ENCODE measurements at regions not wholly inside any gene's neighbourhood (a gene's known extent, or its start where the extent isn't known, plus 50 kb on each side); places are given as distances from the start of the nearest gene placed in this dataset.

- TF ChIP-seq, protein P1, sequence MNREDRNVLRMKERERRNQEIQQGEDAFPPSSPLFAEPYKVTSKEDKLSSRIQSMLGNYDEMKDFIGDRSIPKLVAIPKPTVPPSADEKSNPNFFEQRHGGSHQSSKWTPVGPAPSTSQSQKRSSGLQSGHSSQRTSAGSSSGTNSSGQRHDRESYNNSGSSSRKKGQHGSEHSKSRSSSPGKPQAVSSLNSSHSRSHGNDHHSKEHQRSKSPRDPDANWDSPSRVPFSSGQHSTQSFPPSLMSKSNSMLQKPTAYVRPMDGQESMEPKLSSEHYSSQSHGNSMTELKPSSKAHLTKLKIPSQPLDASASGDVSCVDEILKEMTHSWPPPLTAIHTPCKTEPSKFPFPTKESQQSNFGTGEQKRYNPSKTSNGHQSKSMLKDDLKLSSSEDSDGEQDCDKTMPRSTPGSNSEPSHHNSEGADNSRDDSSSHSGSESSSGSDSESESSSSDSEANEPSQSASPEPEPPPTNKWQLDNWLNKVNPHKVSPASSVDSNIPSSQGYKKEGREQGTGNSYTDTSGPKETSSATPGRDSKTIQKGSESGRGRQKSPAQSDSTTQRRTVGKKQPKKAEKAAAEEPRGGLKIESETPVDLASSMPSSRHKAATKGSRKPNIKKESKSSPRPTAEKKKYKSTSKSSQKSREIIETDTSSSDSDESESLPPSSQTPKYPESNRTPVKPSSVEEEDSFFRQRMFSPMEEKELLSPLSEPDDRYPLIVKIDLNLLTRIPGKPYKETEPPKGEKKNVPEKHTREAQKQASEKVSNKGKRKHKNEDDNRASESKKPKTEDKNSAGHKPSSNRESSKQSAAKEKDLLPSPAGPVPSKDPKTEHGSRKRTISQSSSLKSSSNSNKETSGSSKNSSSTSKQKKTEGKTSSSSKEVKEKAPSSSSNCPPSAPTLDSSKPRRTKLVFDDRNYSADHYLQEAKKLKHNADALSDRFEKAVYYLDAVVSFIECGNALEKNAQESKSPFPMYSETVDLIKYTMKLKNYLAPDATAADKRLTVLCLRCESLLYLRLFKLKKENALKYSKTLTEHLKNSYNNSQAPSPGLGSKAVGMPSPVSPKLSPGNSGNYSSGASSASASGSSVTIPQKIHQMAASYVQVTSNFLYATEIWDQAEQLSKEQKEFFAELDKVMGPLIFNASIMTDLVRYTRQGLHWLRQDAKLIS (CRISPR knock-in tag; IDR thresholded peaks at IDR 0.05; ENCODE audit: borderline replicate concordance): no peak
- TF ChIP-seq ZMAT4 (CRISPR knock-in tag; IDR thresholded peaks at IDR 0.05) (no peak), MYBL2 (CRISPR knock-in tag; IDR thresholded peaks at IDR 0.05) (no peak), CREM (CRISPR knock-in tag; IDR thresholded peaks at IDR 0.05) (no peak), ATF1 (CRISPR knock-in tag; IDR thresholded peaks at IDR 0.05) (no peak), NFYB (CRISPR knock-in tag; conservative IDR thresholded peaks at IDR 0.05; ENCODE audit: low read depth) (no peak)
Observed at GRCh38 chr15:99495430-99496301, 70.1 kb upstream of the MEF2A start (continued).

- Mint-ChIP-seq H3K27ac (no peak overlapping the region), H3K36me3 (0 out of 2 replicates have a peak, but pooled peaks cover 6% of the 10 kb centered on the region), H3K4me3 (no peak overlapping the region), H3K27me3 (ENCODE audit: low read depth) (no peaks in the 10 kb centered on the region; the same call in 1 of the 2 replicates), H3K4me1 (no peaks in the 10 kb centered on the region), H3K9me3 (peaks cover 32% of the 10 kb centered on the region)
- ATAC-seq (no peak), DNase-seq (ENCODE audit: low spot score) (no peak)
- ChIA-PET CTCF (no interaction called here), POLR2A (no interaction called here)
- TF ChIP-seq PRRX2 (CRISPR knock-in tag; IDR thresholded peaks at IDR 0.05) (no peak), NR3C1 (CRISPR knock-in tag; conservative IDR thresholded peaks at IDR 0.05; ENCODE audit: low read depth) (no peak), ZNF423 (CRISPR knock-in tag; IDR thresholded peaks at IDR 0.05) (no peak), MYBL2 (CRISPR knock-in tag; IDR thresholded peaks at IDR 0.05) (no peak), FOXP1 (CRISPR knock-in tag; IDR thresholded peaks at IDR 0.05; ENCODE audit: borderline replicate concordance) (no peak)
- TF ChIP-seq, protein P2, sequence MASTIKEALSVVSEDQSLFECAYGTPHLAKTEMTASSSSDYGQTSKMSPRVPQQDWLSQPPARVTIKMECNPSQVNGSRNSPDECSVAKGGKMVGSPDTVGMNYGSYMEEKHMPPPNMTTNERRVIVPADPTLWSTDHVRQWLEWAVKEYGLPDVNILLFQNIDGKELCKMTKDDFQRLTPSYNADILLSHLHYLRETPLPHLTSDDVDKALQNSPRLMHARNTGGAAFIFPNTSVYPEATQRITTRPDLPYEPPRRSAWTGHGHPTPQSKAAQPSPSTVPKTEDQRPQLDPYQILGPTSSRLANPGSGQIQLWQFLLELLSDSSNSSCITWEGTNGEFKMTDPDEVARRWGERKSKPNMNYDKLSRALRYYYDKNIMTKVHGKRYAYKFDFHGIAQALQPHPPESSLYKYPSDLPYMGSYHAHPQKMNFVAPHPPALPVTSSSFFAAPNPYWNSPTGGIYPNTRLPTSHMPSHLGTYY (CRISPR knock-in tag; IDR thresholded peaks at IDR 0.05): no peak
- TF ChIP-seq, protein P3, sequence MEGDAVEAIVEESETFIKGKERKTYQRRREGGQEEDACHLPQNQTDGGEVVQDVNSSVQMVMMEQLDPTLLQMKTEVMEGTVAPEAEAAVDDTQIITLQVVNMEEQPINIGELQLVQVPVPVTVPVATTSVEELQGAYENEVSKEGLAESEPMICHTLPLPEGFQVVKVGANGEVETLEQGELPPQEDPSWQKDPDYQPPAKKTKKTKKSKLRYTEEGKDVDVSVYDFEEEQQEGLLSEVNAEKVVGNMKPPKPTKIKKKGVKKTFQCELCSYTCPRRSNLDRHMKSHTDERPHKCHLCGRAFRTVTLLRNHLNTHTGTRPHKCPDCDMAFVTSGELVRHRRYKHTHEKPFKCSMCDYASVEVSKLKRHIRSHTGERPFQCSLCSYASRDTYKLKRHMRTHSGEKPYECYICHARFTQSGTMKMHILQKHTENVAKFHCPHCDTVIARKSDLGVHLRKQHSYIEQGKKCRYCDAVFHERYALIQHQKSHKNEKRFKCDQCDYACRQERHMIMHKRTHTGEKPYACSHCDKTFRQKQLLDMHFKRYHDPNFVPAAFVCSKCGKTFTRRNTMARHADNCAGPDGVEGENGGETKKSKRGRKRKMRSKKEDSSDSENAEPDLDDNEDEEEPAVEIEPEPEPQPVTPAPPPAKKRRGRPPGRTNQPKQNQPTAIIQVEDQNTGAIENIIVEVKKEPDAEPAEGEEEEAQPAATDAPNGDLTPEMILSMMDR (IDR thresholded peaks at IDR 0.05): no peak
Observed at GRCh38 chr15:99496302-99496629, 69.5 kb upstream of the MEF2A start.

DNA sequence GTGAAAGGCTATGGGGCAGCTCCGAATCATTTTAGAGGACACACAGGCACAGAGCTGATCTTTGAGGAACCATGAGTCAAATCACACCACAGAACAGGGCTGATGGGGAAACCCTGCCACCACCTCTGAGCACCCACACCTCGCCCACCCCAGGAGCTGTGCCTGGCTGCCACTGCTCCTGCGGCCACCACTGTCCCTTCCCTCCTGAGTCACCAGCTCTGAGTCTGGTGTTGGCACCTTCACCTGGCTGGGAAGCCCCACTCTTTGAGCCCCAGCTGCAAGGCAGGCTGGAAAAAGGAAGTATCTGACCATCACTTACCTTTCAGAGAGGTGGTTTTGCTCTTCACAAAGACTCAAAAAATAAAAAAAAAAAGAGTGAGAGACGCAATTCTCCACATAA, 63.6 kb upstream of the MEF2A start:
- Mint-ChIP-seq H3K36me3 (no peaks in the 10 kb centered on the region), H3K27me3 (ENCODE audit: low read depth) (no peaks in the 10 kb centered on the region; the same call in 1 of the 2 replicates), H3K27ac (no peak overlapping the region), H3K4me3 (no peak overlapping the region), H3K9me3 (peaks cover 28% of the 10 kb centered on the region), H3K4me1 (no peaks in the 10 kb centered on the region)
- DNase-seq (ENCODE audit: low spot score) (no peak), ATAC-seq (no peak)
- POLR2A ChIA-PET: no interaction called here
- CTCF ChIA-PET: no interaction called here
- TF ChIP-seq, protein P4, sequence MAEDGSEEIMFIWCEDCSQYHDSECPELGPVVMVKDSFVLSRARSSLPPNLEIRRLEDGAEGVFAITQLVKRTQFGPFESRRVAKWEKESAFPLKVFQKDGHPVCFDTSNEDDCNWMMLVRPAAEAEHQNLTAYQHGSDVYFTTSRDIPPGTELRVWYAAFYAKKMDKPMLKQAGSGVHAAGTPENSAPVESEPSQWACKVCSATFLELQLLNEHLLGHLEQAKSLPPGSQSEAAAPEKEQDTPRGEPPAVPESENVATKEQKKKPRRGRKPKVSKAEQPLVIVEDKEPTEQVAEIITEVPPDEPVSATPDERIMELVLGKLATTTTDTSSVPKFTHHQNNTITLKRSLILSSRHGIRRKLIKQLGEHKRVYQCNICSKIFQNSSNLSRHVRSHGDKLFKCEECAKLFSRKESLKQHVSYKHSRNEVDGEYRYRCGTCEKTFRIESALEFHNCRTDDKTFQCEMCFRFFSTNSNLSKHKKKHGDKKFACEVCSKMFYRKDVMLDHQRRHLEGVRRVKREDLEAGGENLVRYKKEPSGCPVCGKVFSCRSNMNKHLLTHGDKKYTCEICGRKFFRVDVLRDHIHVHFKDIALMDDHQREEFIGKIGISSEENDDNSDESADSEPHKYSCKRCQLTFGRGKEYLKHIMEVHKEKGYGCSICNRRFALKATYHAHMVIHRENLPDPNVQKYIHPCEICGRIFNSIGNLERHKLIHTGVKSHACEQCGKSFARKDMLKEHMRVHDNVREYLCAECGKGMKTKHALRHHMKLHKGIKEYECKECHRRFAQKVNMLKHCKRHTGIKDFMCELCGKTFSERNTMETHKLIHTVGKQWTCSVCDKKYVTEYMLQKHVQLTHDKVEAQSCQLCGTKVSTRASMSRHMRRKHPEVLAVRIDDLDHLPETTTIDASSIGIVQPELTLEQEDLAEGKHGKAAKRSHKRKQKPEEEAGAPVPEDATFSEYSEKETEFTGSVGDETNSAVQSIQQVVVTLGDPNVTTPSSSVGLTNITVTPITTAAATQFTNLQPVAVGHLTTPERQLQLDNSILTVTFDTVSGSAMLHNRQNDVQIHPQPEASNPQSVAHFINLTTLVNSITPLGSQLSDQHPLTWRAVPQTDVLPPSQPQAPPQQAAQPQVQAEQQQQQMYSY (CRISPR knock-in tag; IDR thresholded peaks at IDR 0.05): no peak
- TF ChIP-seq NFYB (CRISPR knock-in tag; conservative IDR thresholded peaks at IDR 0.05; ENCODE audit: low read depth) (no peak), ZNF423 (CRISPR knock-in tag; IDR thresholded peaks at IDR 0.05) (no peak)

All from WTC11 (cell line).